GM19193 (cell line): ENCODE measurements at regions not wholly inside any gene's neighbourhood (a gene's known extent, or its start where the extent isn't known, plus 50 kb on each side); places are given as distances from the start of the nearest gene placed in this dataset.

ENCODE experiments used
- POLR2A ChIP-seq: IDR thresholded peaks from 4 replicates; pipeline ENCODE4 v1.6.1; 2011; ENCODE audit not compliant: insufficient read depth, insufficient read length; ENCODE audit errors: extremely low read depth

DNA sequence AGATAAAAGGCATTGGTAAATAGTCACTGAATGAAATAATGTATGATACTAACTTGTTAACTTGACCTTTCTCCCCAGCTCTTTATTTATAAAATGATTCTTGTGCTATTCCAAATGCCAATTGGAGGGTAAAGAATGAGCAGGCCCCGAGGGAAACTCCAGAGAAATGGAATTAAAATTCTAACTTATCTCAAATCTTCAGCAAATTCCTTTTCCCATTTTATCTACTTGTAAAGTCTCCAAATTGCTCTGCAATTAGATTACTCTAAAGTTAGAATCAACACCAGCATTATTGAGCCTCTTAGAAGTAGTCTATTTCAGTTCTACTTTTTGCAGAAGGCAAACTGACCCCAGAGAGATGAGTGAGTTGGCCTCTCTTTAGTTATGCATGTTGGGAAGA, 165.9 kb upstream of the PREP start:
- no peak for TF ChIP-seq POLR2A

- TF ChIP-seq POLR2A: no peak
Observed at GRCh38 chr6:105568142-105568541, 165.3 kb upstream of the PREP start.

- no peak for TF ChIP-seq POLR2A
Observed at GRCh38 chr6:105567140-105567539, 164.3 kb upstream of the PREP start.

DNA sequence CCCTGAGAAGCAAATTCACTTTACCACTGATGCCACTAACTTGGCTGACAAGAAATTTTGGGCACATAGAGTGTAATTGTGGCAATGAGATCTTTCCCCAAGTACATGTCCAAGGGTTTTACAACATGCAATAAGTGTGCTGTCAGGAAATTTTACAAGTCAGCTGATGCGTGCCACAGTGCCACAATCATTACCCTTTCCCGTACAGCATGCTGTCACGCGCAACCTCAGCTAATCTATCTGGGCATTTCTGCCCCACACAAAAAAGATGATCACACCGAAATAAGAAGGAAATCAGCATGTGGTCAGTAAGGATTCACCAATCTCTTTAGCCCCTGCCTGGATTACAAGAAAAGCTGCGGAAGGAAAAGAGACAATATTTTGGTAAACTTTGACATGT, 163.6 kb upstream of the PREP start:
- TF ChIP-seq POLR2A: no peak

DNA sequence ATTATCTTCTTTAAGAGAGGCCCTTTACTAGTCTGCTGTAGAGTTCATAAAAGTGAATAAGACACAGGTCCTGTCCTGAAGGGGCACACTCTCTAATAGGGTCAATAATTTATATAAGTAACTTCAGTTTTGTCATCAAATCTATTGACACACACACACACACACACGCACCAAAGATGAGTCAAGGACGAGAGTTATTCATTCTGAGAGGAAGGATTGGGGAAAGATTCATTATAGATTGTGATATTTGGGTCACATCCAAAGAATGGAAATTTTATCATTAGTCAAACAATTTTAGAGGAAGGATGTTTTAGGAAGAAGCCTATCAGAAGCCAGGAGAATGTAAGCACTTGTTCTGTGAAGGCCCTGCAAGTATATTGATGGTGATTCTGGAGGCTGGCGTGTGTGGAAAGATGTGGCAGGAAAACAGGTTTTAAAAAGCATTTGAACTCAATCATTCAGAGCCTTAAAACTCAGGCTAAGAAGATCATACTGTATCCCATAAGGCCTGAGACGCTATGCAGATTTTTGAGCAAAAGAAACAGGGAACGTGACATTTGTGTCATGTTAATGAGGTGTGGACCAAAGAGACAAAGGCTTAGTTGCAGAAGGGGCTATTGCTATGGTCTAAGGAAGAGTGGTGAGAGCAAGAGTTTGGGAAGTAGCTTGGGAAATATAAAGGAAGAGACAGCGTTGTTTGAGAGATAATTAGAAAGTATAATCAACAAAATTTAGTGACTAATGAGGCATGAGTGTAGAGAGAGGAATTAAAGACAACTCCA, 161.4 kb upstream of the PREP start:
- no peak for TF ChIP-seq POLR2A

GRCh38 chr6:105562027-105562426, 159.1 kb upstream of the PREP start:
- no peak for TF ChIP-seq POLR2A

DNA sequence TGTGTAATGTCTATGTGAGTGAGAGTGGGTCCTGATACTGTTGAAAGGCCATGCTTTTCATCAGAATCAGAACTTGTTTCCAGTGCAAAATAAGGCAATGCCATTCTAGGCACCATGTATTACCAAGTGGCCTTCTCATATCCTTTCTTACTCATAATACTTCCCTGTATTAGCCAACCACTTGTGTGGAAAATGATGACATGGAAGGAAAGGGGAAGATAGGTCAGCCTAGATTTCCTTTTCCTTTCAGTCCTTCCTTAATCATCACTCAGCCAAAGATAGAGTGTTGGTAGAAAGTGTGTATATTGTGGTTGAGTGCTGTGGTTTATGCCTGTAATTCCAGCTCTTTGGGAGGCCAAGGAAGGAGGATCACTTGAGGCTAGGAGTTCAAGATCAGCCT, 158.6 kb upstream of the PREP start:
- TF ChIP-seq POLR2A: no peak

DNA sequence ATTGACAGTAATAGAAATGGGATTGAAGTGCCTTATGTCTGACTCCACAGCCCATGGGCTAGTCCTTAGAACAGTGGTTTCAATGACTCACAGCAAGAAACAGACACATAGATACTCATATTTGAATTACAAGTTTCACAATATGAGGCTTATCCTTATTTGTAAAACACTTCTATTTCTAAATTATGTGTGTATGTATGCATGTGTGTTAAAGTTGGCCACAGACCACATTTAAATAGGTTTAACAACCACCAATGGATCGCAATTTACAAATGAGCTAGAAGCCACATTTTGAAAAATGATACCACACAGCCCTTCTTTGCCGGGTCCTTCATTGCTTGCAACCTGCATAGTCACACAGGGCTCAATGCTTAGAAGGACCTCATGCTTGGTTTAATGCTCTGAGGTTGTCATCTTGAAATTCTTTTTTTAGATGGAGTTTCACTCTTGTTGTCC, 157.8 kb upstream of the PREP start:
- no peak for TF ChIP-seq POLR2A

DNA sequence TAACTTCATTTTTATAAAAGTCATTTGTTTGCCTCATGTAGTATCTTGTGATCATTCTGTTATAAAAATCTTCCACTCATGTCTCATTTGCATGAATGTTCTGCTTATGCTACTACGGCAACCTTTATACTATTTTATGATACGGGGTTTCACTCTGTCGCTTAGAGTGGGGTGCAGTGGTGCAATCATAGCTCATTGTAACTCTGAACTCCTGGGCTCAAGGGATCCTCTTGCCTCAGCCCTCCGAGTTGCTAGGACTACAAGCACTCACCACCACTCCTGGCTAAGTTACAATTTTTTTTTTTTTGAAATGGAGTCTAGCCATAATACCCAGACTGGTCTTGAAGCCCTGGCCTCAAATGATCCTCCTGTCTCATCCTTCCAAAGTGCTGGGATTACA, 154.4 kb upstream of the PREP start:
- no peak for TF ChIP-seq POLR2A

DNA sequence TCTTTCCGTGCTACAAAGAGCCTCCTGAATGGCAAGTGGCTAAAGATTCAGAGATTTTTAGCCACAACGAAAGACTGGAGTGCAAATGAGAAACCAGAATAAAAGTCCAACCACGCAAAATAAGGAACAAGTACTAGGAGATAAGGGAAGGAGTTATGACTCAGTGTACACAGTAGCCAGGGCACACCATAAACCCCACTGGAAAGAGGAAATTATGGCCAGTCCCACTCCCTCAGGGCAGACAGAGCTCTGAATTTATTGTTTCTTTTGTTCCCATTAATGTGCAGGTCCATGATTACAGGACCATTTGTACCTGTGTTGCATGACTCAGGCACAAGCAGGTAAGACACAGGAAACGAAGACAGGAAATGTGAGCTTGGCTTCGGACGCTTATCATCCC, 150.3 kb upstream of the PREP start:
- no peak for TF ChIP-seq POLR2A

DNA sequence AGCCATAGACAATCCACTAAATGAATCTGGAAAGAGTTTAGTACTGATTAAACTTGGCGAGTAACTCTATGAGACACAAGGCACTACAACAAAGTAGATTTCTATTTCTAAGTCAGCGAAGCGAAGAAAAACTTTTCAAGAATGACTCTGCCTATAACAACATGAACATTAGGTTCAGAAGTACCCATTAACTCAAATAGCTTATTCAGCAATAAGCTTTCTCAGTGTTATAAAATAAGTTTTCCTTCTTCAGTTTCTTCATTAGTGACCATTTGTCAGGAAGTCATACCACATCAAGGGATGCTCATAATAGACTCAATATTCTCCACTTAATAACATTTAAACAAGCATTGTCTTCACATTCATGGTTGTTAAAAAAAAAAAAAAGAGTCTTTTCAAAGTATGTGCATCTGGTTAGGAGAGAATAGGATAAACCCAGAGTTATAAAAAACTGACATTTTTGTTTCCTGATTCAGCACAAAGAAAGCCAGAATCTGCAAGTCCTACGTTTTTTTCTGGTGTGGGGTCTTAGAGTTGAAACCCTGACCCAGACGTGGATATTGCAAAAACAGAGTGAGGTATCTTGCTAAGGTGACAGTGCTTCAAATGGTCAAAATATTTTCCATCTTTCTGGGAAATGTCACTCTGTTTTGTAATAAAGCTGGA, 148.2 kb upstream of the PREP start:
- TF ChIP-seq POLR2A: no peak

GRCh38 chr6:105546754-105547153, 143.9 kb upstream of the PREP start:
- no peak for TF ChIP-seq POLR2A

GRCh38 chr6:105545947-105546731, 143.3 kb upstream of the PREP start:
- no peak for TF ChIP-seq POLR2A

DNA sequence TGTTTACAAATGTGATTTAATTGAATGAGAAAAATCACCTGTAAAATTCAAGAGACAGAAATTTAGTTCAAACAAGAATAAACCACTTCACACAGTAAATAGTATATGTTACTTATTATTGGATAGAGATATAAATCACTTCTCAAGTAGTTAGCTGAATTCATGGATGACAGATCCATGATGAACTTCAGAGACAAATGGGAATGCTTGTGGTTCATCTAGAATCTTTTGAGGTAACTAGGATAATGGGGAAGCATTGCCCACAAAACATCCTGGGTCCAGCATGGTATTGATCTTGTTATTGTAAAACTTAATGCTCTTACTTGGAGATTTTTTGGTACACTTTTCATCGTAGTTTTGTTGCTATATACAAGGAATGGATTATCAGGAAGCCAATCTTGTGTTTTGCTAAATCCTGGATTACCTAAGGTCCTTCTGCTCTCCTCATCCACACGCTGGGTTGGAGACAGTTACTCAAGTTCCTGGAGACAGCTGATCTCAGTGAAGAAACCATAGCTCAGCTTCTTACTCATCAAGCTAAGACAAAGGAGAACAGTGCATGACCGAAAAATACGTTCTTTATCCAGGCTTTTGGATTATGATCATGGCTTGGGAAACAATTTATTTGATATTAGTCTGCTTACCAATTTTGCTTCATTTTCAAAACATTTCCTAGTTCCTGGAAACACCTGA, 142.5 kb upstream of the PREP start:
- TF ChIP-seq POLR2A: no peak

DNA sequence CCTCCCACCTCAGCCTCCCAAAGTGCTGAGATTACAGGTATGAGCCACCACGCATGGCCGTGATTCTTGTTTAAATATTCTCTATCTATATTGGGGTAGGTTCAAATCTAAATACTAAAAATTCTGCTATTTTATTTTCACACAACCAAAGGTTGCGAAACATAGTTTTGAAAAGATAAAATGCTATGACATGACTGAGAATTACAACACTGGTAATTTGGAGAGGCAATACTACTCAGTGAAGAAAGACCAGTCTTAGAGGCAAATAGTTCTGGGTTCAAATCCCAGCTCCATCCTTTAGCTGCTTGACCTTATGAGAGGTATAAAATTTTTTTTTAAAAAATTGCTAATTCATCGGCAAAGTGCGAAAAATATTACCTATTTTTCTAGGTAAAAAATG, 137.0 kb upstream of the PREP start:
- TF ChIP-seq POLR2A: no peak
